ENCODE measurements at regions not wholly inside any gene's neighbourhood (a gene's known extent, or its start where the extent isn't known, plus 50 kb on each side); places are given as distances from the start of the nearest gene placed in this dataset.

- H3K79me2 ChIP-seq (ENCODE audit: insufficient read depth, low read length): no peaks in the 10 kb centered on the region
- no peaks in the 10 kb centered on the region for H4K20me1 ChIP-seq (ENCODE audit: insufficient read depth, low read length, poor library complexity, severe bottlenecking)
- no peak overlapping the region for H3K4me3 ChIP-seq (ENCODE audit: low read length, poor library complexity, severe bottlenecking)
- no peaks in the 10 kb centered on the region for H3K9me2 ChIP-seq (replicated peaks; ENCODE audit: low read depth, low read length)
- H3K36me3 ChIP-seq (ENCODE audit: insufficient read depth, low read length): peaks cover 14% of the 10 kb centered on the region; the same call in 1 of the 2 replicates
- no peak overlapping the region for H3K9ac ChIP-seq (ENCODE audit: low read depth, low read length, poor library complexity, severe bottlenecking)
- no peak overlapping the region for H3K4me2 ChIP-seq (ENCODE audit: low read depth, low read length, poor library complexity, severe bottlenecking)
- H3K27me3 ChIP-seq (ENCODE audit: insufficient read depth, low read length, poor library complexity, severe bottlenecking): no peaks in the 10 kb centered on the region
- no peak for TF ChIP-seq EZH2phosphoT487 (IDR thresholded peaks at IDR 0.05; ENCODE audit: borderline replicate concordance)
- TF ChIP-seq CTCF (conservative IDR thresholded peaks at IDR 0.05; ENCODE audit: low read length): no peak
- H2AFZ ChIP-seq (ENCODE audit: low read length): no peak overlapping the region
- peaks cover 11% of the 10 kb centered on the region for H3K4me1 ChIP-seq (ENCODE audit: insufficient read depth, low read length, poor library complexity, severe bottlenecking)
- no peaks in the 10 kb centered on the region for H3F3A ChIP-seq (ENCODE audit: low read depth)
- 0 out of 2 replicates have a peak, but pooled peaks cover 4% of the 10 kb centered on the region for H3K9me3 ChIP-seq (ENCODE audit: insufficient read depth, low read depth, low read length)
Observed at GRCh38 chr14:52188381-52188780, 79.1 kb upstream of the PTGDR start.

GRCh38 chr14:52185178-52185577 is 82.3 kb upstream of the PTGDR start:
- Histone ChIP-seq H3K4me3 (ENCODE audit: low read length, poor library complexity, severe bottlenecking) (no peak overlapping the region), H3K4me2 (ENCODE audit: low read depth, low read length, poor library complexity, severe bottlenecking) (no peak overlapping the region)

GRCh38 chr14:52182853-52183252 is 84.6 kb upstream of the PTGDR start:
- no peak overlapping the region for H2AFZ ChIP-seq (ENCODE audit: low read length)
- H3K9ac ChIP-seq (ENCODE audit: low read depth, low read length, poor library complexity, severe bottlenecking): no peak overlapping the region
- H3K27me3 ChIP-seq (ENCODE audit: insufficient read depth, low read length, poor library complexity, severe bottlenecking): no peaks in the 10 kb centered on the region
- peaks cover 27% of the 10 kb centered on the region for H3K36me3 ChIP-seq (ENCODE audit: insufficient read depth, low read length)
- H3K4me2 ChIP-seq (ENCODE audit: low read depth, low read length, poor library complexity, severe bottlenecking): no peak overlapping the region
- H3F3A ChIP-seq (ENCODE audit: low read depth): no peaks in the 10 kb centered on the region
- H3K4me1 ChIP-seq (ENCODE audit: insufficient read depth, low read length, poor library complexity, severe bottlenecking): peaks cover 7% of the 10 kb centered on the region
- no peaks in the 10 kb centered on the region for H3K79me2 ChIP-seq (ENCODE audit: insufficient read depth, low read length)
- no peaks in the 10 kb centered on the region for H4K20me1 ChIP-seq (ENCODE audit: insufficient read depth, low read length, poor library complexity, severe bottlenecking)
- H3K4me3 ChIP-seq (ENCODE audit: low read length, poor library complexity, severe bottlenecking): no peak overlapping the region
- peaks cover 40% of the 10 kb centered on the region for H3K9me3 ChIP-seq (ENCODE audit: insufficient read depth, low read depth, low read length)
- no peak for TF ChIP-seq CTCF (conservative IDR thresholded peaks at IDR 0.05; ENCODE audit: low read length)
- TF ChIP-seq EZH2phosphoT487 (IDR thresholded peaks at IDR 0.05; ENCODE audit: borderline replicate concordance): no peak
- H3K9me2 ChIP-seq (replicated peaks; ENCODE audit: low read depth, low read length): no peaks in the 10 kb centered on the region

More at GRCh38 chr14:52185178-52185577, 82.3 kb upstream of the PTGDR start:
- peaks cover 25% of the 10 kb centered on the region for H3K36me3 ChIP-seq (ENCODE audit: insufficient read depth, low read length)
- H3F3A ChIP-seq (ENCODE audit: low read depth): no peaks in the 10 kb centered on the region
- H2AFZ ChIP-seq (ENCODE audit: low read length): no peak overlapping the region
- TF ChIP-seq CTCF (conservative IDR thresholded peaks at IDR 0.05; ENCODE audit: low read length) (no peak), EZH2phosphoT487 (IDR thresholded peaks at IDR 0.05; ENCODE audit: borderline replicate concordance) (no peak)
- peaks cover 11% of the 10 kb centered on the region for H3K4me1 ChIP-seq (ENCODE audit: insufficient read depth, low read length, poor library complexity, severe bottlenecking)
- no peaks in the 10 kb centered on the region for H3K9me2 ChIP-seq (replicated peaks; ENCODE audit: low read depth, low read length)
- peaks cover 31% of the 10 kb centered on the region for H3K9me3 ChIP-seq (ENCODE audit: insufficient read depth, low read depth, low read length)
- H3K79me2 ChIP-seq (ENCODE audit: insufficient read depth, low read length): no peaks in the 10 kb centered on the region
- no peaks in the 10 kb centered on the region for H3K27me3 ChIP-seq (ENCODE audit: insufficient read depth, low read length, poor library complexity, severe bottlenecking)
- H3K9ac ChIP-seq (ENCODE audit: low read depth, low read length, poor library complexity, severe bottlenecking): no peak overlapping the region
- no peaks in the 10 kb centered on the region for H4K20me1 ChIP-seq (ENCODE audit: insufficient read depth, low read length, poor library complexity, severe bottlenecking)
